PC-9 (cell line): ENCODE measurements at regions not wholly inside any gene's neighbourhood (a gene's known extent, or its start where the extent isn't known, plus 50 kb on each side); places are given as distances from the start of the nearest gene placed in this dataset.

Experiments
- CTCF ChIP-seq: fragments of 200-600 bp; sonication (generic); conservative IDR thresholded peaks from 2 replicates; pipeline ENCODE4 v1.6.1; 2017; ENCODE audit warnings: mixed run types, antibody characterized with exemption, mild to moderate bottlenecking, moderate library complexity
- EZH2 ChIP-seq: fragments of 200-600 bp; sonication (generic); IDR thresholded peaks from 2 replicates; pipeline ENCODE4 v1.8.0; 2017; ENCODE audit warnings: antibody characterized with exemption, low read depth

DNA sequence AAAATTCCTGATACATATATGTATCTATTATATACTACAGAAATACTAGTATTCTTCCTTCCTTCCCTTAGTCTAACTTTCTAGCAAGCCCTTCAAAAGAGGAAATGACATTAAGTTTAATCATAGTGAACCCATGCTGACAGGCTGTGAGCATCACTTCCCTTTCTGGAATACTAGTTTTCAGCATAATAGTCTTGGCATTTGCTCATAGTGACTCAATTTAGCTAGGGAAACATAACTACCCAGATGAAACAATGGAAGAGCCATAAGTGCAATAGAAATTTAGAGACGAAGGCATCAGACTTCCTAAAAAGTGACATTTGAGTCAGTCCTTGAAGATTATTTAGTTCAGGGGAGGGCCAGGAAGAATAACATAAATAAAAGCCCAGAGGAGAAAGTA lies 184.5 kb upstream of the CRY1 start:
- no peak for TF ChIP-seq CTCF
- no peak for TF ChIP-seq EZH2
